Glomerular endothelial cell (primary cell): ENCODE measurements at regions not wholly inside any gene's neighbourhood (a gene's known extent, or its start where the extent isn't known, plus 50 kb on each side); places are given as distances from the start of the nearest gene placed in this dataset.
"Not testable (repeated sequence)": the region's sequence is repeated elsewhere in the genome, so short reads cannot be mapped to it uniquely, and the experiment has no call there.

Experiments used
- DNase-seq: peaks from one replicate; pipeline ENCODE4 v3.0.0-alpha.2; 2011; ENCODE audit warnings: low read depth, low spot score; ENCODE audit errors: extremely low read depth

DNA sequence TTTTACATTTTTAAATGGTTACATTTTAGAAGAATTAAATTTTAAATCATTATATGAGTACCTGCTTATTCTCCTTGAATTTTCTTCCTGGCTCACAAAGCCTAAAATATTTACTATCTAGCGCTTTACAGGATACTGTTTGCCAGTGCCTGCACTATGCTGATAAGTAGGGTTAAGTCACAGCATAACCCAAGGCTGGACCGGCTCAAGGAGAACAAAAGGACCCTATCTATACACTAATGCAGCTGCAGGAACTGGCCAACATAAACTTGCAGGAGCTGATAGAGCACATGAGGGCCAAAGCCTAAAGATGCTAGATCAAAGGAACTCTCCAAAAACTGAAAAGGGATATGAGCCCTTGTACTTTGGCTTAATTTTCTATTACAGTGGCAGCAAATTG, 1086.9 kb upstream of the TMPRSS15 start:
- DNase-seq = no peak

GRCh38 chr21:19493437-19494241, 1090.1 kb upstream of the TMPRSS15 start:
- not testable (repeated sequence) for DNase-seq

- DNase-seq = no peak
These were observed 1097.5 kb upstream of the TMPRSS15 start for GRCh38 chr21:19501115-19501514.

- DNase-seq = no peak
These were observed 1104.2 kb upstream of the TMPRSS15 start for GRCh38 chr21:19507682-19508260.

- no peak for DNase-seq
These were observed 1104.9 kb upstream of the TMPRSS15 start for GRCh38 chr21:19508442-19508841.

GRCh38 chr21:19508844-19509243, 1105.3 kb upstream of the TMPRSS15 start:
- no peak for DNase-seq

DNA sequence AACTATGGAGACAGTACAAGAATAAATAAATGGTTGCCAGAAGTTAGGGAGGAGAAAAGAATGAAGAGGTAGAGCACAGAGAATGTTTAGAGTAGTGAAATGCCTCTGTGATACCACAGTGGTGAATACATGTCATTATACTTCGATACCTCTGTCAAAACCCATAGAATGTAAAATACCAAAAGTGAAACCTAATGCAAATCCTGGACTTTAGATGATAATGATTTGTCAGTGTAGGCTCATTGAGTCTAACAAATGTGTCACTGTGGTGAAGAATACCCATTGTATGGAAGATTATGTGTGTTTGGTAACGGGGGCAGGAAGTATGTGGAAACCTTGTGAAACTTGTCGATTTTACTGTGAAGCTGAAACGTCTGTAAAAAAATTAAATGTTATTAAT, 1106.5 kb upstream of the TMPRSS15 start:
- no peak for DNase-seq

DNA sequence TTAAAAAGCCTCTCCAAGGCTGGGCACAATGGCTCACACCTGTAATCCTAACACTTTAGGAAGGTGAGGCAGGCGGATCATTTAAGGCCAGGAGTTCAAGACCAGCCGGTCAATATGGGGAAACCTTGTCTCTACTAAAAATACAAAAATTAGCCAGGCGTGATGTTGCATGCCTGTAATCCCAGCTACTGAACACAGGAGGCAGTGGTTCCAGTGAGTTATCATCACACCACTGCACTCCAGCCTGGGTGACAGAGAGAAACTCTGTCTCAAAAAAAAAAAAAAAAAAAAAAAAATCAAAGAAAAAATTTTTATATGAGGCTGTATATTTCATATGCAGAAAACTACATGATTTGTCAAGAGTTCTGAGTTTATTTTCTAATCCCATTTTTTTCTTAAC, 1107.1 kb upstream of the TMPRSS15 start:
- DNase-seq = no peak

DNA sequence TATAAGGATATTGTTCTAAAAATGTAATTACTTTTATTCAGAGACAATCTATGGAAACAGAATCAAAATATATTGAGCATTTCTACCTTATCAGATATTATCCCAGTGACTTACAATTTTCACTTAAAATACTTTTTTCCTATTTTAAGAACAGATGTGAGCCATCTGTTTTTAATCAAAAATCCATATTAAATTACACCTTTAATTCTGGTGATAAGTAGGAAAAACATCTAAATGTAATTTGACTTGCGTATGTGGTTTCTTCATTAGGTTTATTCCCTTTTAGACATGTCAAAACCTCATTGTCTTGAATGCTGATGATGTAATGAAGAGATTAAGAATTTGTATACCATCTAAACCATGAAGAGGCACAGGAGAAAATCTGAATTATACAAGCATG, 1118.8 kb upstream of the TMPRSS15 start:
- DNase-seq = no peak

DNA sequence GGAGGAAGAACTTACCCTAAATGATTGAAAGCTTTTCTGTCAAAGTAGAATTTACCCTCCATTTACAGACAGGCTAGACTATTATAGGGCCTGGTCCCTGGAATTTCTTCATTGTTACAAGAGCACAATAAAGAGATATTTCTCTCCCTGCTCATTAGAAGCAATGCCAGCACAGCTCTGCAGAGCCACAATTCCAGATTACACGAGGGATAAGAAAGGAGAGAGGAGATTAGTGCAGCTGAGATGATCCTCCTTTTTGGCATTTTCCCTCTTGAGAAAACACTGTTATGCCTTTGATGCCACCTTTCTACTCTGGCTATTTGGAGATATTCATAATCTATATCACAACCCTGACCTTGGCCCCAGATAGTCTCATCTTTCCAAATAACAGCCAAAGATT, 1119.5 kb upstream of the TMPRSS15 start:
- DNase-seq = no peak

DNA sequence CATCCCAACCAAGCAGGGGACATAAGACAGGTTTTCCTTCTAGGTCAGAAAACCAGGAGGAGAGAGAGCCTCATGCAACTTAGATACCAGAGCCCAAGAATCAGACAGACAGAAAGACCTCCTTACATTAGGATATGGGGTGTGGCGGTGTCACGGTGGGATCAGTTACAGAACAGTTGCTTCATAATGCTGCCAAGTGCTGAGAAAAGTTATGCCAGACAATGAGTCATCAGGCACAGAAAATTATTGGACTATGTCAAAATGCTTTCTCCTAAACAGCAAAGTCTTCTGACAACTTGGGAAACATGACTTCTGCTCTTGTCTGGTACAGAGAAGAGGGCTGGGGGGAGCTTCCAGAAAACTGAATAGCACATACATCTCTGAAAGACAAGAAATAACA, 1120.2 kb upstream of the TMPRSS15 start:
- no peak for DNase-seq

DNA sequence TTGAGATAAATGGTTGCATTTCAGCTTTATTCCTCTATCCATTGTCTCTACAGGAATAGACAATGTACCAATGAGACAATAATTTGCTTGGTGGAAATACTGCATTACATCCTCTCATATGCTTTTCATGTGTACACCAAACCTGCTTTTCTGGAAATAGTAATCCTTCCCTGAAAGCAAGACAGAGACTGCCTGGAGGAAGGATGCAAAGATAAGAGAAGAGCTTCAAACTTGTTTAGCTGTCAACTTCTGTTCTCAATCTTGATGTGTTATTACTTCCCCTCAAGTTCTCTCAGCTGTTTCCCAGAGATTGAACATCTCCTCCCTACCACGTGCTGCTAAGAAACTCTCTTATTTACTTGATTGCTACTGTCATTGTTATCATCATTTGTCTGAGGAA, 1125.4 kb upstream of the TMPRSS15 start:
- no peak for DNase-seq

GRCh38 chr21:19535356-19535755, 1131.8 kb upstream of the TMPRSS15 start:
- DNase-seq = no peak

GRCh38 chr21:19537116-19537515, 1133.5 kb upstream of the TMPRSS15 start:
- DNase-seq = no peak

- no peak for DNase-seq
These were observed 1136.7 kb upstream of the TMPRSS15 start for GRCh38 chr21:19540287-19540686.

- no peak for DNase-seq
These were observed 1138.0 kb upstream of the TMPRSS15 start for GRCh38 chr21:19541602-19542001.

GRCh38 chr21:19544493-19544892, 1140.9 kb upstream of the TMPRSS15 start:
- DNase-seq = not testable (repeated sequence)

- no peak for DNase-seq
These were observed 1144.6 kb upstream of the TMPRSS15 start for GRCh38 chr21:19547951-19548840.

DNA sequence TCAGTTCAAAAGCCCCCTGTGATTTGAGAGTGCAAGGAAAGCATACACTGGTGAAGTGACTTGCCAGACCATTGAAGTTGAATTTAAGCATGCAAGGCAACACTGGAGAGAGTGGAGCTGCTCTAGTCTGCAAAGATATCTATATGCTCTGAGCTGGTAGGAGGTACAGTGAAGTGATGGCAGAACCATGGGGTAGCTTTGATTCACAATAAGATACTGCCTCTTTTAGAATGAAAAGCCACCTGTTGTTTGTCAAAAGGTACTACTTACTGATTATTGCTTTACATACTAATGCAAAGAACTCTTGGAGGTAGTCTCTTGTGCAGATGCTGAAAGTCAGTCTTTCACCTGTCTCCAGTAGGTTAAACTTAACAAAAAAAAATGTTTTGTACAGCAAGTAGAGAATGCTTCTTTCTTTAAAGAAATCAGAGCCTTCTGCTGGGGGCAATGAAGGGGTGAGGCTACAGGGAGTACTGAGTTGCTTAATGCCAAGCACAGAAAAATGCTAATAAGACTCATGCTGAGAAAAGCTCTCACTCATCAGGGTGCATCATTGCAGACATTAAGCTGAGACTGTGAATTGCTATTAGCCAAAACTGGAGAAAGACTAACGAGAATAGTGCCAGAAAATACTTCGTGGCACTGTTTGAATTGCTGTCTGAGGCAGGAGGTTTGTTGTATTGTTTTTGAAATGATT, 1150.5 kb upstream of the TMPRSS15 start:
- no peak for DNase-seq

DNA sequence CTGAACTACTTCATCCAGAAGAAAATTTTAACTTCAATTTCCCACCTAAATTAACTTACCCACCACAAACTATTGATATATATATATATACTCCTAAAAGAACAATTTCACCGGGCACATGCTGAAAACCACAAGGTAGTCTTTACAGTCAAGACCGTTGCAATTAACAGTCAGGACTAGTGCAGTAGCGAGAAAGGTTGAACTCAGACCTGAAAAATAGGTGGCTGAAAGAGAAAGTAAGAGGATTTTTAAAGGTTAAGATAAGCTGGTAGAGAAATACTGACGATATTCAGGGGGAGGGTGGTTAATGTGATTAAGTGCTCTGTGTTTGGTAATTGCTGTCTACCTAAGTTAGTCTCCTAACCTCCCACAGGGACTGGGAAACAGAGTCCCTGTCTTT, 1153.5 kb upstream of the TMPRSS15 start:
- no peak for DNase-seq

DNA sequence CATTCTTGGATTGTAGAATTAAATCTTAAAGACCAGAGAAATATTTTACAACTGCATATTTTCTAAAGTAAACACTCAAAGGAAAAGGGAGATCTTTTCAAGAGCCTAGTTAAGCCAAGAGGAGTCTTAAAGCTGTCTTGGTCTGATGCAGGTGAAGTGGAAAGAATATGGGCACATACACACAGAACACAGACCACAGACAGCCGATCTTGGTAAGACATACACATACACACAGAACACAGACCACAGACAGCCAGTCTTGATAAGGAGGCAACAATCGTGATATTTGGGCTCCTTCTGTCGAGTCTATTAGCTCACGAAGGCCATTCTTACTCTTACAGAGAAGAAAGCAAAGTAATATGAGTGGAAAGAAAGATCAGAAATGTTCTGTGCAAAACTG, 1153.9 kb upstream of the TMPRSS15 start:
- DNase-seq = no peak
